ENCODE measurements at regions not wholly inside any gene's neighbourhood (a gene's known extent, or its start where the extent isn't known, plus 50 kb on each side); places are given as distances from the start of the nearest gene placed in this dataset.

DNA sequence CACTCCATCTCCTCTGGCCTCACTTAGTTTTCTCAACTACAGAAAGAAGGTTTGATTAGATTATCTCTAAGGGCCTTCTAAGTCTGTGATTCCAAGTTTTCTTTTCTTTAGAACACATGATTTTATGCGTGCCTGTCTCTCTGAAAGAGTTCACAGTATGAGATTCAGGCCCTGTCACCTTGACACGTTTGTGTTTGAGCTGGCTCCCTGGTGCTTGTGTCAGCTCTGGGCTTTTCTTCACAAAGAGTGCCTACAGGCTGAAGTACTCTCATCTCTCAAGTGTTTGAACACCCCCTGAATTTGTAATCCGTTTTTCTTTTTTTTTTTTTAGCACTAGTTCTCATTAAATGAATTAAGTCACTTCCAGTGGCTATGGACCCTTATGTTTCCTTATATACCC is 306.9 kb upstream of the C9orf72 start:
- POLR2A ChIA-PET = no interaction called here
- CTCF ChIA-PET = interaction anchor here (1.0 kb wide), 1 partner anchor 154 kb away, joined by 5 read pairs; no protein-coding TSS in a partner anchor

DNA sequence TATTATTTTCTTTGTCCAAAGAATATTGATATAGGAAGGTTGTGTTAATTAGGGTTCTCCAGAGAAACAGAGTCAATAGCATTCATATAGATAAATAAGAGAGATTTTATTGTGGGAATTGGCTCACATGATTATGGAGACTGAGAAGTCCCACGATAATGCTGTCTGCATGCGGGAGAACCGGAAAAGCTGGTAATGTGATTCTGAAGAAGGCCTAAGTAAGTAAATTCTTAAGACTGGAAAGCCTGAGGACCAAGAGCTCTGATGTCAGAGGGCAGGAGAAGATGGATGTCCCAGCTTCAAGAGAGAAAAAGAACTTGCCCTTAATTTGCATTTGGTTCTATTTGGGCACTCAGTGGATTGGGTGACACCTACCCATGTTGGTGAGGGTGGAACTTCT is 307.4 kb upstream of the C9orf72 start:
- Histone ChIP-seq H3K36me3 (ENCODE audit: control insufficient read depth in 2 of 2, insufficient read depth in 1 of 2, low read length in 2 of 2) (no peaks in the 10 kb centered on the region), H3K4me3 (ENCODE audit: low read depth, low read length) (no peak overlapping the region), H3K9me3 (ENCODE audit: control insufficient read depth, insufficient read depth, low read depth, low read length) (no peaks in the 10 kb centered on the region), H3K4me1 (ENCODE audit: control insufficient read depth, insufficient read depth, low read length) (no peaks in the 10 kb centered on the region), H3K27ac (ENCODE audit: extremely low read depth, low read depth, low read length) (no peak overlapping the region)
- POLR2A ChIA-PET = no interaction called here
- TF ChIP-seq, protein P1, sequence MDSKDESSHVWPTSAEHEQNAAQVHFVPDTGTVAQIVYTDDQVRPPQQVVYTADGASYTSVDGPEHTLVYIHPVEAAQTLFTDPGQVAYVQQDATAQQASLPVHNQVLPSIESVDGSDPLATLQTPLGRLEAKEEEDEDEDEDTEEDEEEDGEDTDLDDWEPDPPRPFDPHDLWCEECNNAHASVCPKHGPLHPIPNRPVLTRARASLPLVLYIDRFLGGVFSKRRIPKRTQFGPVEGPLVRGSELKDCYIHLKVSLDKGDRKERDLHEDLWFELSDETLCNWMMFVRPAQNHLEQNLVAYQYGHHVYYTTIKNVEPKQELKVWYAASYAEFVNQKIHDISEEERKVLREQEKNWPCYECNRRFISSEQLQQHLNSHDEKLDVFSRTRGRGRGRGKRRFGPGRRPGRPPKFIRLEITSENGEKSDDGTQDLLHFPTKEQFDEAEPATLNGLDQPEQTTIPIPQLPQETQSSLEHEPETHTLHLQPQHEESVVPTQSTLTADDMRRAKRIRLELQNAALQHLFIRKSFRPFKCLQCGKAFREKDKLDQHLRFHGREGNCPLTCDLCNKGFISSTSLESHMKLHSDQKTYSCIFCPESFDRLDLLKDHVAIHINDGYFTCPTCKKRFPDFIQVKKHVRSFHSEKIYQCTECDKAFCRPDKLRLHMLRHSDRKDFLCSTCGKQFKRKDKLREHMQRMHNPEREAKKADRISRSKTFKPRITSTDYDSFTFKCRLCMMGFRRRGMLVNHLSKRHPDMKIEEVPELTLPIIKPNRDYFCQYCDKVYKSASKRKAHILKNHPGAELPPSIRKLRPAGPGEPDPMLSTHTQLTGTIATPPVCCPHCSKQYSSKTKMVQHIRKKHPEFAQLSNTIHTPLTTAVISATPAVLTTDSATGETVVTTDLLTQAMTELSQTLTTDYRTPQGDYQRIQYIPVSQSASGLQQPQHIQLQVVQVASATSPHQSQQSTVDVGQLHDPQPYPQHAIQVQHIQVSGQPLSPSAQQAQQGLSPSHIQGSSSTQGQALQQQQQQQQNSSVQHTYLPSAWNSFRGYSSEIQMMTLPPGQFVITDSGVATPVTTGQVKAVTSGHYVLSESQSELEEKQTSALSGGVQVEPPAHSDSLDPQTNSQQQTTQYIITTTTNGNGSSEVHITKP (tag by site-specific recombination; IDR thresholded peaks at IDR 0.05) = no peak
- no peak for TF ChIP-seq HIC1 (tag by site-specific recombination; IDR thresholded peaks at IDR 0.05)
- TF ChIP-seq ZNF571 (tag by site-specific recombination; IDR thresholded peaks at IDR 0.05) = no peak
- TF ChIP-seq ZNF623 (tag by site-specific recombination; IDR thresholded peaks at IDR 0.05) = no peak
- TF ChIP-seq ZNF223 (tag by site-specific recombination; IDR thresholded peaks at IDR 0.05) = no peak
- TF ChIP-seq SETDB1 (IDR thresholded peaks at IDR 0.05; ENCODE audit: insufficient read length, low read length) = no peak
- no peak for TF ChIP-seq ZNF521 (tag by site-specific recombination; IDR thresholded peaks at IDR 0.05)
- no peak for TF ChIP-seq PRDM1 (tag by site-specific recombination; IDR thresholded peaks at IDR 0.05)
- TF ChIP-seq ZFP37 (tag by site-specific recombination; IDR thresholded peaks at IDR 0.05) = no peak
- no peak for TF ChIP-seq ZFP69B (tag by site-specific recombination; IDR thresholded peaks at IDR 0.05)
- TF ChIP-seq, protein P2, sequence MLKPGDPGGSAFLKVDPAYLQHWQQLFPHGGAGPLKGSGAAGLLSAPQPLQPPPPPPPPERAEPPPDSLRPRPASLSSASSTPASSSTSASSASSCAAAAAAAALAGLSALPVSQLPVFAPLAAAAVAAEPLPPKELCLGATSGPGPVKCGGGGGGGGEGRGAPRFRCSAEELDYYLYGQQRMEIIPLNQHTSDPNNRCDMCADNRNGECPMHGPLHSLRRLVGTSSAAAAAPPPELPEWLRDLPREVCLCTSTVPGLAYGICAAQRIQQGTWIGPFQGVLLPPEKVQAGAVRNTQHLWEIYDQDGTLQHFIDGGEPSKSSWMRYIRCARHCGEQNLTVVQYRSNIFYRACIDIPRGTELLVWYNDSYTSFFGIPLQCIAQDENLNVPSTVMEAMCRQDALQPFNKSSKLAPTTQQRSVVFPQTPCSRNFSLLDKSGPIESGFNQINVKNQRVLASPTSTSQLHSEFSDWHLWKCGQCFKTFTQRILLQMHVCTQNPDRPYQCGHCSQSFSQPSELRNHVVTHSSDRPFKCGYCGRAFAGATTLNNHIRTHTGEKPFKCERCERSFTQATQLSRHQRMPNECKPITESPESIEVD (tag by site-specific recombination; IDR thresholded peaks at IDR 0.05) = no peak
- TF ChIP-seq ZNF626 (tag by site-specific recombination; IDR thresholded peaks at IDR 0.05) = no peak
- no peak for TF ChIP-seq PRDM4 (tag by site-specific recombination; IDR thresholded peaks at IDR 0.05)
- no peak for TF ChIP-seq GLIS2 (tag by site-specific recombination; IDR thresholded peaks at IDR 0.05)
- TF ChIP-seq ZNF792 (tag by site-specific recombination; IDR thresholded peaks at IDR 0.05) = no peak
- no peak for TF ChIP-seq ZNF366 (tag by site-specific recombination; conservative IDR thresholded peaks at IDR 0.05)
- CTCF ChIA-PET = interaction anchor here (1.0 kb wide), 1 partner anchor 154 kb away, joined by 5 read pairs; no protein-coding TSS in a partner anchor

More for the DNA sequence above, 306.9 kb upstream of the C9orf72 start:
- H3K36me3 ChIP-seq (ENCODE audit: control insufficient read depth in 2 of 2, insufficient read depth in 1 of 2, low read length in 2 of 2) = no peaks in the 10 kb centered on the region
- TF ChIP-seq ZNF670 (tag by site-specific recombination; IDR thresholded peaks at IDR 0.05; ENCODE audit: low read depth) = no peak
- TF ChIP-seq ZNF610 (tag by site-specific recombination; IDR thresholded peaks at IDR 0.05; ENCODE audit: borderline replicate concordance) = no peak
- no peak overlapping the region for H3K4me3 ChIP-seq (ENCODE audit: low read depth, low read length)
- H3K9me3 ChIP-seq (ENCODE audit: control insufficient read depth, insufficient read depth, low read depth, low read length) = no peaks in the 10 kb centered on the region
- H3K4me1 ChIP-seq (ENCODE audit: control insufficient read depth, insufficient read depth, low read length) = no peaks in the 10 kb centered on the region
- H3K27ac ChIP-seq (ENCODE audit: extremely low read depth, low read depth, low read length) = no peak overlapping the region

All from HEK293 (cell line).